B cell (primary cell): ENCODE measurements at regions not wholly inside any gene's neighbourhood (a gene's known extent, or its start where the extent isn't known, plus 50 kb on each side); places are given as distances from the start of the nearest gene placed in this dataset.

Experiments
- ATAC-seq: fragments of 200-7000 bp; cut with Tn5 transposase; one replicate; pipeline ENCODE4 v1.10.0; 2021; ENCODE audit warnings: low read depth, mild to moderate bottlenecking, moderate number of reproducible peaks, moderate library complexity
- CTCF ChIA-PET: fragments of 350-600 bp; sonication (Branson Sonifier 250); formaldehyde crosslinking; loops from one replicate; lab custom pipeline; 2021; ENCODE audit warnings: antibody characterized with exemption, inconsistent platforms; lab: Charles Lee
- POLR2A ChIA-PET: fragments of 350-600 bp; sonication (Branson Sonifier 250); formaldehyde crosslinking; loops from one replicate; lab custom pipeline; 2021; ENCODE audit warnings: antibody characterized with exemption; lab: Charles Lee
- DNase-seq: peaks from one replicate; pipeline ENCODE4 v3.0.0; 2013
- H2AFZ ChIP-seq: 2 replicates; pipeline ENCODE4 v1.6.1; 2012; ENCODE audit warnings: mild to moderate bottlenecking, low read depth, low read length; ENCODE audit not compliant: insufficient read depth, poor library complexity, severe bottlenecking
- H3K27ac ChIP-seq, 2 donors: 1 replicate in 1 of 2; 2 replicates in 1 of 2; pipeline ENCODE4 v1.5.1; 2012 to 2013; ENCODE audit warnings: low read length in 2 of 2, mild to moderate bottlenecking in 2 of 2, moderate library complexity in 1 of 2
- H3K27me3 ChIP-seq, 4 experiments: fragments of 200-600 bp in 1 of 4; sonication (generic) in 1 of 4; replicated peaks in 1 of 4; 1 replicate in 2 of 4; 2 replicates in 2 of 4; pipeline versions ENCODE4 v1.6.1 to v1.7.0; 2013 to 2016; ENCODE audit warnings: low read length in 3 of 4, mild to moderate bottlenecking in 2 of 4, mixed read lengths in 1 of 4, moderate library complexity in 1 of 4; ENCODE audit not compliant: insufficient read depth in 4 of 4, control insufficient read depth in 3 of 4; ENCODE audit errors: control extremely low read depth in 1 of 4
- H3K36me3 ChIP-seq, 2 experiments: replicated peaks in 1 of 2; 1 replicate in 1 of 2; 2 replicates in 1 of 2; pipeline versions ENCODE4 v1.6.1 to v1.7.1; 2013; ENCODE audit warnings: low read length in 1 of 2; ENCODE audit not compliant: insufficient read depth in 2 of 2, control insufficient read depth in 1 of 2; ENCODE audit errors: control extremely low read depth in 1 of 2, extremely low read depth in 1 of 2
- H3K4me1 ChIP-seq, 2 donors: fragments of 200-600 bp in 1 of 2; sonication (generic) in 1 of 2; 1 replicate in 1 of 2; 2 replicates in 1 of 2; pipeline versions ENCODE4 v1.5.1 to v1.6.1; 2013 to 2017; ENCODE audit warnings: low read length in 2 of 2; ENCODE audit not compliant: control insufficient read depth in 2 of 2, insufficient read depth in 2 of 2
- H3K4me2 ChIP-seq: replicated peaks from 2 replicates; pipeline ENCODE3; 2012; ENCODE audit warnings: mild to moderate bottlenecking, low read depth, low read length; ENCODE audit not compliant: poor library complexity, severe bottlenecking
- H3K4me3 ChIP-seq, 5 experiments: fragments of 200-600 bp in 1 of 5; sonication (generic) in 1 of 5; 1 replicate in 3 of 5; 2 replicates in 2 of 5; pipeline versions ENCODE4 v1.5.1 to v1.7.0; 2011 to 2016; ENCODE audit warnings: low read length in 4 of 5, mild to moderate bottlenecking in 4 of 5, low read depth in 2 of 5, control low read depth in 1 of 5, moderate library complexity in 1 of 5; ENCODE audit not compliant: insufficient read depth in 1 of 5; ENCODE audit errors: control extremely low read depth in 1 of 5, extremely low read depth in 1 of 5
- H3K79me2 ChIP-seq: fragments of 200-600 bp; sonication (generic); one replicate; pipeline ENCODE4 v1.6.0; 2016; ENCODE audit warnings: low read length; ENCODE audit not compliant: control insufficient read depth, insufficient read depth
- H3K9ac ChIP-seq: fragments of 200-600 bp; sonication (generic); 2 replicates; pipeline ENCODE4 v1.6.1; 2017; ENCODE audit warnings: mild to moderate bottlenecking, low read length, moderate library complexity
- H3K9me3 ChIP-seq, 3 donors: one replicate each; pipeline versions ENCODE4 v1.6.1 to v1.7.1; 2013; ENCODE audit warnings: low read length in 2 of 3; ENCODE audit not compliant: control insufficient read depth in 2 of 3, insufficient read depth in 1 of 3; ENCODE audit errors: control extremely low read depth in 1 of 3
- H4K20me1 ChIP-seq: 2 replicates; pipeline ENCODE4 v1.6.0; 2012; ENCODE audit warnings: mild to moderate bottlenecking, low read length; ENCODE audit not compliant: insufficient read depth, control insufficient read depth, poor library complexity, severe bottlenecking
- H3K27ac Mint-ChIP-seq: one replicate; pipeline ENCODE4 v1.8.0; 2021; ENCODE audit warnings: mixed read lengths
- H3K27me3 Mint-ChIP-seq: one replicate; pipeline ENCODE4 v1.8.0; 2021; ENCODE audit warnings: mixed read lengths
- H3K4me1 Mint-ChIP-seq: one replicate; pipeline ENCODE4 v1.8.0; 2021; ENCODE audit warnings: mixed read lengths
- H3K4me3 Mint-ChIP-seq: one replicate; pipeline ENCODE4 v1.8.0; 2021; ENCODE audit warnings: mixed read lengths
- H3K9me3 Mint-ChIP-seq: one replicate; pipeline ENCODE4 v1.8.0; 2022; ENCODE audit warnings: mixed read lengths; ENCODE audit not compliant: insufficient read depth
- CTCF ChIP-seq: fragments of 200-600 bp; IDR thresholded peaks from one replicate; pipeline ENCODE4 v1.8.0; 2022; ENCODE audit warnings: antibody characterized with exemption, mild to moderate bottlenecking
- EZH2 ChIP-seq: IDR thresholded peaks from 2 replicates; pipeline ENCODE4 v1.6.1; 2012; ENCODE audit warnings: borderline replicate concordance, low read depth, mild to moderate bottlenecking, moderate library complexity, low read length; ENCODE audit not compliant: insufficient read depth, poor library complexity, severe bottlenecking
- WGBS: methylation state at CpG from one replicate; pipeline ENCODE4 v1.1.5; 2013; ENCODE audit warnings: missing lambda C conversion rate; ENCODE audit not compliant: insufficient coverage; 5-methylcytosine and 5-hydroxymethylcytosine counted together
- intact Hi-C: fragments of 100-400 bp; cut with micrococcal nuclease; formaldehyde crosslinking; loops from one replicate; pipeline ENCODE4 v1.10.0; 2022

GRCh38 chr1:54481201-54481884 lies 66.7 kb upstream of the ACOT11 start:
- ATAC-seq = no peak
- no peak overlapping the region for H3K9ac ChIP-seq
- H3K27me3 ChIP-seq = no peaks in the 10 kb centered on the region
- DNase-seq = no peak
- H3K4me1 ChIP-seq = peaks cover 30 to 52% of the 10 kb centered on the region in 2 donors
- ChIA-PET POLR2A (no interaction called here), CTCF (interaction anchor here (0.6 to 2.4 kb wide), 3 partner anchors 8 to 413 kb away, joined by 3 to 14 read pairs (median 3); no protein-coding TSS in a partner anchor)
- TF ChIP-seq CTCF (no peak), EZH2 (no peak)
- Mint-ChIP-seq H3K27me3 (no peaks in the 10 kb centered on the region), H3K4me1 (peaks cover 42% of the 10 kb centered on the region), H3K4me3 (peak overlapping the region; percentile 13), H3K9me3 (no peaks in the 10 kb centered on the region), H3K27ac (peak overlapping the region; percentile 37)
- no peak overlapping the region for H3K4me3 ChIP-seq
- H2AFZ ChIP-seq = peak overlapping the region; percentile 14
- H3K27ac ChIP-seq = peak overlapping the region; percentile 22 to 32
- intact Hi-C loops = no loop called here
- no peaks in the 10 kb centered on the region for H3K36me3 ChIP-seq
- 81% methylated on average over 5 of the region's 5 CpGs for WGBS
- H3K4me2 ChIP-seq = peak overlapping the region; percentile 61
- H3K9me3 ChIP-seq = no peaks in the 10 kb centered on the region
- no peaks in the 10 kb centered on the region for H3K79me2 ChIP-seq
- H4K20me1 ChIP-seq = no peaks in the 10 kb centered on the region

GRCh38 chr1:54480525-54480848 lies 67.5 kb upstream of the ACOT11 start:
- no peaks in the 10 kb centered on the region for H3K27me3 Mint-ChIP-seq
- Histone ChIP-seq H4K20me1 (no peaks in the 10 kb centered on the region), H3K79me2 (no peaks in the 10 kb centered on the region), H2AFZ (peak overlapping the region; percentile 65), H3K27ac (peak overlapping the region; percentile 41 to 50), H3K9me3 (no peaks in the 10 kb centered on the region), H3K4me3 (no peak overlapping the region), H3K27me3 (peaks cover 0 to 5% (median 0%) of the 10 kb centered on the region in 4 experiments), H3K9ac (no peak overlapping the region), H3K36me3 (no peaks in the 10 kb centered on the region), H3K4me1 (peaks cover 38 to 55% of the 10 kb centered on the region in 2 donors), H3K4me2 (peak overlapping the region; percentile 61)
- H3K27ac Mint-ChIP-seq = peak overlapping the region; percentile 74
- peak overlapping the region; percentile 21 for H3K4me3 Mint-ChIP-seq
- DNase-seq = peak; percentile 26
- 0% methylated on average over 3 of the region's 4 CpGs for whole genome bisulfite sequencing
- peak; percentile 42 for ATAC-seq
- no peaks in the 10 kb centered on the region for H3K9me3 Mint-ChIP-seq
- peaks cover 50% of the 10 kb centered on the region for H3K4me1 Mint-ChIP-seq
- ChIA-PET POLR2A (interaction anchor here (0.6 kb wide), 1 partner anchor 73 kb away, joined by 3 read pairs; no protein-coding TSS in a partner anchor), CTCF (interaction anchor here (0.6 to 2.4 kb wide), 3 partner anchors 9 to 412 kb away, joined by 3 to 14 read pairs (median 4); no protein-coding TSS in a partner anchor)
- intact Hi-C loops = no loop called here
- no peak for TF ChIP-seq EZH2
- TF ChIP-seq CTCF = no peak
